Epithelial cell of esophagus (primary cell): ENCODE measurements at regions not wholly inside any gene's neighbourhood (a gene's known extent, or its start where the extent isn't known, plus 50 kb on each side); places are given as distances from the start of the nearest gene placed in this dataset.
"Not testable (repeated sequence)": the region's sequence is repeated elsewhere in the genome, so short reads cannot be mapped to it uniquely, and the experiment has no call there.

Experiments used
- DNase-seq: peaks from one replicate; pipeline ENCODE4 v3.0.0; 2010; ENCODE audit warnings: low read depth
- H3K4me3 ChIP-seq: 2 replicates; pipeline ENCODE4 v1.5.1; 2011; ENCODE audit warnings: mild to moderate bottlenecking, low read length, control low read depth
- CTCF ChIP-seq: IDR thresholded peaks from 2 replicates; pipeline ENCODE4 v1.5.1; 2011; ENCODE audit warnings: low read depth, mild to moderate bottlenecking, low read length, control low read depth, inconsistent platforms; ENCODE audit not compliant: insufficient read depth; ENCODE audit errors: missing control alignments

DNA sequence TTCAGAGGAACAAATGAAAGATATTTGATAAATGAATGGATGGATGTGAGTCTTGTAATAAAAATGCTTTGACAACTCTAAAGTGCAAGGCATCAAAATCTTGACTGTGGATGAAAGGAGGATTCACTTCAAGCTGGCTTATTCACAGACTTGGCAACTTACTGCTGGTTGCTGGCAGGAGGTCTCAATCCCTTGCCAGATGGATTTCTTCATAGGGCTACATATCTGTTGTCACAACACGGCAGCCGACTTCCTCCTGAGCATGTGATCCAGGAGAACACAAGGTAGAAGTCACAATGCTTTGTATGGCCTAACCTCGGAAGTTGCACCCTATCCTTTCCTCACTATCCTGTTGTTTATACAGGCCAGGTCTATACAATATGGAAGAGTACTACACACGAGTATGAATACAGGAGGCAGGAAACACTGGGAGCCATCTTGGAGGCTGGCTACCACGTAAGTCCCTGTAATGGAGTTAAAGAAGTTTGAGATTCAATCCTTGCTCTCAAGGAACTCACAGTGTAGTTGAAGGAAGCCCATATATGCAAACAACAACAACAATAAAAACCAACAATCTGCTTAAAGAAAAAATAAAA is 97.9 kb downstream of the ID4 start:
- no peak for DNase-seq
- no peak for TF ChIP-seq CTCF

GRCh38 chr6:19939321-19939720 is 102.2 kb downstream of the ID4 start:
- not testable (repeated sequence) for H3K4me3 ChIP-seq, DNase-seq

More for the DNA sequence above, 97.9 kb downstream of the ID4 start:
- H3K4me3 ChIP-seq, result no peak overlapping the region

DNA sequence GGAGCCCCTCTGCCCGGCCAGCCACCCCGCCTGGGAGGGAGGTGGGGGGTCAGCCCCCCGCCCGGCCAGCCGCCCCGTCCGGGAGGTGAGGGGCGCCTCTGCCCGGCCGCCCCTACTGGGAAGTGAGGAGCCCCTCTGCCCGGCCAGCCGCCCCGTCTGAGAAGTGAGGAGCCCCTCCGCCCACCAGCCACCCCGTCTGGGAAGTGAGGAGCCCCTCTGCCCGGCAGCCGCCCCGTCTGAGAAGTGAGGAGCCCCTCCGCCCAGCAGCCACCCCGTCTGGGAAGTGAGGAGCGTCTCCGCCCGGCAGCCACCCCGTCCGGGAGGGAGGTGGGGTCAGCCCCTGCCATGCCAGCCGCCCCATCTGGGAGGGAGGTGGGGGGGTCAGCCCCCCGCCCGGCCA is 102.8 kb downstream of the ID4 start:
- not testable (repeated sequence) for H3K4me3 ChIP-seq, DNase-seq

GRCh38 chr6:19943042-19943441 is 105.9 kb downstream of the ID4 start:
- H3K4me3 ChIP-seq, result no peak overlapping the region
- TF ChIP-seq CTCF, result no peak
- DNase-seq, result no peak

DNA sequence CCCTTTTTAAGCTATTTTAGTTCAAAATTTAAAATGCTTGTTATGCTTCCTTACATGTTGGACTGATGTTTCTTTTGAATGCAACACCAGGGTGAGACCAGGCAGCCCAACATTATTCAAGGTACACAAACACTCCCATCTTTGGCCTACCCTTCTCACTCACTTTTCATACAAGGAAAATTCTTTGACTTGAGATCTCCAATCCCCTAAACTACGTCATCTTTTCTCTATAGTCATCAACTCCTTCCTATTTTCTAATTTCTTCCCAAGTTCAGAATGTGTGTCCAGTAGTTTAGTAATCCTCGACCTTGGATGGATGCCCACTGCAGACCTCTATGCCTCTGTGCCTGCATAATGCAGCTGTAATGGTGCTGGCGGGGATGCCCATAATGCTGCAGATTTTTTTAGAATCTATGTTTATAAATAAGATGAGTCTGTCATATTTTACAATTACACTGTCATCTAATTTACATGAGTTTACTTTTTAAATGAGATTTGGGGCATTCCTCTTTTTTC is 108.7 kb downstream of the ID4 start:
- no peak overlapping the region for H3K4me3 ChIP-seq
- no peak for TF ChIP-seq CTCF
- DNase-seq, result no peak

- H3K4me3 ChIP-seq, result no peak overlapping the region
- no peak for TF ChIP-seq CTCF
- DNase-seq, result no peak
Measured at GRCh38 chr6:19949155-19949554, 112.0 kb downstream of the ID4 start.

GRCh38 chr6:19964115-19964514 is 126.9 kb downstream of the ID4 start:
- H3K4me3 ChIP-seq, result no peak overlapping the region
- TF ChIP-seq CTCF, result no peak

DNA sequence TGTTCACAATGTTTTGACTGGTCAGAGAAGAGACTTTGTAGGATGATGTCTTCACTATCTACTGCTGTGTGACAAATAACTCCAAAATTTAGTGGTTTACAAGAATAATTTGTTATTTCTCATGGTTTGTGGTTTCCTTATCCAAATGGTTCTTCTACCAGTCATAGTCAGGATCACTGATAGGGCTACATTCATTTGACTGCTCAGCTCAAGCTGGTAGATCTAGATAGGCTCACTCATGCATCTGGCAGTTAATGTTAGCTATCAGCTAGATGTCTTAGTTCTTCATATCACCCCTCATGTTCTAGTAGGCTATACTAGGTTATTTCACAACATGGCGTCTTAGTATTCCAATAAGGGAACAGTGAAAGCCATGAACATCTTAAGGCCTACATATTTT is 131.0 kb downstream of the ID4 start:
- no peak overlapping the region for H3K4me3 ChIP-seq
- no peak for TF ChIP-seq CTCF
- DNase-seq, result no peak

More at GRCh38 chr6:19964115-19964514, 126.9 kb downstream of the ID4 start:
- DNase-seq, result no peak
